H9 (cell line): ENCODE measurements at regions not wholly inside any gene's neighbourhood (a gene's known extent, or its start where the extent isn't known, plus 50 kb on each side); places are given as distances from the start of the nearest gene placed in this dataset.

Source experiments
- DNase-seq: peaks from one replicate; pipeline ENCODE4 v3.0.0-alpha.2; 2017
- H2AFZ ChIP-seq: one replicate; pipeline ENCODE4 v1.6.1; 2013; ENCODE audit warnings: mild to moderate bottlenecking, low read length, control low read depth, moderate library complexity
- H2AK5ac ChIP-seq: 2 replicates; pipeline ENCODE4 v1.6.1; 2013; ENCODE audit warnings: low read length, control low read depth, mixed read lengths; ENCODE audit not compliant: insufficient read length
- H2BK120ac ChIP-seq: one replicate; pipeline ENCODE4 v1.6.1; 2013; ENCODE audit warnings: low read depth, mild to moderate bottlenecking, low read length, control low read depth, inconsistent platforms; ENCODE audit not compliant: poor library complexity, severe bottlenecking
- H2BK12ac ChIP-seq: 2 replicates; pipeline ENCODE4 v1.6.1; 2013; ENCODE audit warnings: low read length, control low read depth, mixed read lengths, low read depth; ENCODE audit not compliant: insufficient read length
- H2BK15ac ChIP-seq: 2 replicates; pipeline ENCODE4 v1.6.1; 2013; ENCODE audit warnings: low read depth, low read length, control low read depth
- H2BK20ac ChIP-seq: one replicate; pipeline ENCODE4 v1.6.1; 2013; ENCODE audit warnings: low read depth, mild to moderate bottlenecking, low read length, control low read depth, inconsistent platforms; ENCODE audit not compliant: poor library complexity, severe bottlenecking
- H2BK5ac ChIP-seq: 2 replicates; pipeline ENCODE4 v1.6.1; 2013; ENCODE audit warnings: low read length, control low read depth, mixed read lengths; ENCODE audit not compliant: insufficient read length
- H3K14ac ChIP-seq: 2 replicates; pipeline ENCODE4 v1.6.1; 2013; ENCODE audit warnings: low read length, control low read depth; ENCODE audit not compliant: insufficient read depth
- H3K18ac ChIP-seq: 2 replicates; pipeline ENCODE4 v1.6.1; 2013; ENCODE audit warnings: low read depth, mild to moderate bottlenecking, mixed read lengths, low read length, control low read depth; ENCODE audit not compliant: insufficient read length
- H3K23ac ChIP-seq: 2 replicates; pipeline ENCODE4 v1.6.1; 2013; ENCODE audit warnings: low read length, control low read depth, mixed read lengths, low read depth; ENCODE audit not compliant: insufficient read length
- H3K23me2 ChIP-seq: 2 replicates; pipeline ENCODE4 v1.6.1; 2013; ENCODE audit warnings: low read depth, mild to moderate bottlenecking, mixed read lengths, low read length, control low read depth; ENCODE audit not compliant: insufficient read length, poor library complexity, severe bottlenecking
- H3K27ac ChIP-seq: 2 replicates; pipeline ENCODE4 v1.5.1; 2013; ENCODE audit warnings: low read length, control low read depth, mixed read lengths, low read depth; ENCODE audit not compliant: insufficient read length
- H3K27me3 ChIP-seq: 2 replicates; pipeline ENCODE4 v1.6.1; 2013; ENCODE audit warnings: low read length, control low read depth, inconsistent platforms; ENCODE audit not compliant: insufficient read depth
- H3K4ac ChIP-seq: 2 replicates; pipeline ENCODE4 v1.6.1; 2013; ENCODE audit warnings: low read depth, mild to moderate bottlenecking, control low read depth, inconsistent platforms, low read length, moderate library complexity
- H3K4me1 ChIP-seq: 2 replicates; pipeline ENCODE4 v1.6.1; 2013; ENCODE audit warnings: low read length, control low read depth, inconsistent platforms; ENCODE audit not compliant: insufficient read depth
- H3K4me2 ChIP-seq: 2 replicates; pipeline ENCODE4 v1.6.1; 2013; ENCODE audit warnings: low read length, control low read depth, mixed read lengths; ENCODE audit not compliant: insufficient read length, insufficient read depth
- H3K56ac ChIP-seq: 2 replicates; pipeline ENCODE4 v1.6.1; 2013; ENCODE audit warnings: low read depth, mild to moderate bottlenecking, mixed read lengths, low read length, control low read depth; ENCODE audit not compliant: insufficient read length
- H3K79me1 ChIP-seq: 2 replicates; pipeline ENCODE4 v1.6.1; 2013; ENCODE audit warnings: low read depth, mild to moderate bottlenecking, moderate library complexity, low read length, control low read depth, inconsistent platforms; ENCODE audit not compliant: insufficient read depth, poor library complexity, severe bottlenecking
- H3K79me2 ChIP-seq: 2 replicates; pipeline ENCODE4 v1.6.1; 2013; ENCODE audit warnings: low read length, control low read depth, inconsistent platforms; ENCODE audit not compliant: insufficient read depth
- H3K9ac ChIP-seq: 2 replicates; pipeline ENCODE4 v1.6.1; 2013; ENCODE audit warnings: low read length, control low read depth, mixed read lengths; ENCODE audit not compliant: insufficient read length; ENCODE audit errors: extremely low read depth
- H3K9me3 ChIP-seq: one replicate; pipeline ENCODE4 v1.6.1; 2013; ENCODE audit warnings: low read depth, low read length, inconsistent platforms; ENCODE audit not compliant: control insufficient read depth
- H3T11ph ChIP-seq: one replicate; pipeline ENCODE4 v1.6.1; 2013; ENCODE audit warnings: mild to moderate bottlenecking, low read length, control low read depth, inconsistent platforms
- H4K20me1 ChIP-seq: one replicate; pipeline ENCODE4 v1.6.1; 2013; ENCODE audit not compliant: control insufficient read depth, insufficient read length, insufficient read depth
- H4K5ac ChIP-seq: 2 replicates; pipeline ENCODE4 v1.6.1; 2013; ENCODE audit warnings: low read depth, mild to moderate bottlenecking, mixed read lengths, low read length, control low read depth; ENCODE audit not compliant: insufficient read length
- H4K8ac ChIP-seq: replicated peaks from 2 replicates; pipeline ENCODE4 v1.6.1; 2013; ENCODE audit warnings: low read length, control low read depth, mixed read lengths, low read depth; ENCODE audit not compliant: insufficient read length
- H4K91ac ChIP-seq: 2 replicates; pipeline ENCODE4 v1.6.1; 2013; ENCODE audit warnings: low read depth, mild to moderate bottlenecking, moderate library complexity, mixed read lengths, low read length, control low read depth; ENCODE audit not compliant: insufficient read length
- H3K27ac Mint-ChIP-seq, 3 experiments: 2 replicates in 2 of 3; 3 replicates in 1 of 3; pipeline ENCODE4 v1.8.0; 2020 to 2021; ENCODE audit warnings: mixed read lengths in 3 of 3, mild to moderate bottlenecking in 1 of 3, moderate library complexity in 1 of 3
- H3K27me3 Mint-ChIP-seq: 2 replicates; pipeline ENCODE4 v1.8.0; 2021; ENCODE audit warnings: low read depth, mild to moderate bottlenecking, moderate library complexity, mixed read lengths
- H3K36me3 Mint-ChIP-seq, 3 experiments: 2 replicates in 2 of 3; 3 replicates in 1 of 3; pipeline ENCODE4 v1.8.0; 2020 to 2021; ENCODE audit warnings: low read depth in 3 of 3, mixed read lengths in 3 of 3; ENCODE audit not compliant: insufficient read depth in 1 of 3
- H3K4me1 Mint-ChIP-seq, 2 experiments: 2 replicates each; pipeline ENCODE4 v1.8.0; 2020; ENCODE audit warnings: mixed read lengths in 2 of 2
- H3K4me3 Mint-ChIP-seq, 2 experiments: 2 replicates in 1 of 2; 3 replicates in 1 of 2; pipeline ENCODE4 v1.8.0; 2020 to 2021; ENCODE audit warnings: mild to moderate bottlenecking in 2 of 2, mixed read lengths in 2 of 2, moderate library complexity in 1 of 2
- H3K9me3 Mint-ChIP-seq, 2 experiments: 2 replicates in 1 of 2; 3 replicates in 1 of 2; pipeline ENCODE4 v1.8.0; 2020; ENCODE audit warnings: mild to moderate bottlenecking in 2 of 2, mixed read lengths in 2 of 2, moderate library complexity in 1 of 2
- WGBS: extraction: QIAGEN DNeasy Blood & Tissue Kit; methylation state at CpG from one replicate; pipeline ENCODE4 v1.1.7; 2013; ENCODE audit warnings: missing lambda C conversion rate, low lambda C conversion rate, mixed read lengths; ENCODE audit not compliant: insufficient read length; ENCODE audit errors: extremely low coverage; 5-methylcytosine and 5-hydroxymethylcytosine counted together
- TF ChIP-seq, protein P1 (sequence below): fragments of 200-600 bp; sonication (generic); conservative IDR thresholded peaks from 3 replicates; pipeline ENCODE4 v1.8.0; 2021; ENCODE audit warnings: antibody characterized with exemption, mild to moderate bottlenecking

DNA sequence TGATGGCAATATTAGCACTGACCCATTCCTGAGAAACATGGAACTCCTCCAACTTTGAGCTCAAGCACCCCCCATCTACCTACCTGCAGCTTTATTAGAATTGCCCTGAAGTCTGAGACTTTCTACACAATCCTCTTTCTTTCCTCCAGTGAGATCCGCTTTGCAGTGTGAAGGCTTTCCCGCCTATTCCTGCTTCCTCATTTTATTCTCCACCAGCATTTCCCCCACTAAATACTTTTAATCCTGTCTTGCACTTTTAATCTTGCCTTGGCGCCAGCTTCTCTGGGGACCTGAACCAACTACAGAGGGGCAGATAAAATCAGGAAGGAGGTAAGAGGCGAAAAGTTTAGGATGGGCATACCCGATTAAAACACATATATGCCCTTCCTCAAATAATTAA lies 178.1 kb upstream of the PRDM1 start:
- Histone ChIP-seq H2AK5ac (no peak overlapping the region), H2BK15ac (no peak overlapping the region), H3K4me1 (no peaks in the 10 kb centered on the region), H3K4me2 (no peak overlapping the region), H4K5ac (no peak overlapping the region), H4K91ac (no peak overlapping the region), H3K79me1 (no peaks in the 10 kb centered on the region), H3K27ac (no peak overlapping the region), H3K14ac (no peak overlapping the region), H2AFZ (no peak overlapping the region), H2BK5ac (no peak overlapping the region), H3K9me3 (no peaks in the 10 kb centered on the region), H3K4ac (no peak overlapping the region), H3K9ac (no peak overlapping the region), H2BK120ac (no peak overlapping the region), H3T11ph (no peak overlapping the region), H3K23me2 (no peaks in the 10 kb centered on the region), H3K56ac (no peak overlapping the region), H4K20me1 (no peaks in the 10 kb centered on the region), H4K8ac (no peak overlapping the region), H2BK12ac (no peak overlapping the region), H2BK20ac (no peak overlapping the region), H3K79me2 (no peaks in the 10 kb centered on the region), H3K23ac (no peak overlapping the region), H3K18ac (no peak overlapping the region), H3K27me3 (no peaks in the 10 kb centered on the region)
- Mint-ChIP-seq H3K27ac (no peak overlapping the region), H3K27me3 (no peaks in the 10 kb centered on the region; the same call in 1 of the 2 replicates), H3K4me3 (no peak overlapping the region), H3K9me3 (no peaks in the 10 kb centered on the region), H3K36me3 (no peaks in the 10 kb centered on the region; a peak in 1 of 7 replicates), H3K4me1 (no peaks in the 10 kb centered on the region)
- DNase-seq = no peak
- TF ChIP-seq, protein P1, sequence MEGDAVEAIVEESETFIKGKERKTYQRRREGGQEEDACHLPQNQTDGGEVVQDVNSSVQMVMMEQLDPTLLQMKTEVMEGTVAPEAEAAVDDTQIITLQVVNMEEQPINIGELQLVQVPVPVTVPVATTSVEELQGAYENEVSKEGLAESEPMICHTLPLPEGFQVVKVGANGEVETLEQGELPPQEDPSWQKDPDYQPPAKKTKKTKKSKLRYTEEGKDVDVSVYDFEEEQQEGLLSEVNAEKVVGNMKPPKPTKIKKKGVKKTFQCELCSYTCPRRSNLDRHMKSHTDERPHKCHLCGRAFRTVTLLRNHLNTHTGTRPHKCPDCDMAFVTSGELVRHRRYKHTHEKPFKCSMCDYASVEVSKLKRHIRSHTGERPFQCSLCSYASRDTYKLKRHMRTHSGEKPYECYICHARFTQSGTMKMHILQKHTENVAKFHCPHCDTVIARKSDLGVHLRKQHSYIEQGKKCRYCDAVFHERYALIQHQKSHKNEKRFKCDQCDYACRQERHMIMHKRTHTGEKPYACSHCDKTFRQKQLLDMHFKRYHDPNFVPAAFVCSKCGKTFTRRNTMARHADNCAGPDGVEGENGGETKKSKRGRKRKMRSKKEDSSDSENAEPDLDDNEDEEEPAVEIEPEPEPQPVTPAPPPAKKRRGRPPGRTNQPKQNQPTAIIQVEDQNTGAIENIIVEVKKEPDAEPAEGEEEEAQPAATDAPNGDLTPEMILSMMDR = no peak
- no CpG with 5 or more reads among the region's 5 CpGs for WGBS
